Activated T-cell treated with anti-CD3 and anti-CD28 coated beads for 24 hours (primary cell): ENCODE measurements at regions not wholly inside any gene's neighbourhood (a gene's known extent, or its start where the extent isn't known, plus 50 kb on each side); places are given as distances from the start of the nearest gene placed in this dataset.

ENCODE experiments used
- DNase-seq: peaks from one replicate; pipeline ENCODE4 v3.0.0-alpha.2; 2020; ENCODE audit warnings: low read depth

DNA sequence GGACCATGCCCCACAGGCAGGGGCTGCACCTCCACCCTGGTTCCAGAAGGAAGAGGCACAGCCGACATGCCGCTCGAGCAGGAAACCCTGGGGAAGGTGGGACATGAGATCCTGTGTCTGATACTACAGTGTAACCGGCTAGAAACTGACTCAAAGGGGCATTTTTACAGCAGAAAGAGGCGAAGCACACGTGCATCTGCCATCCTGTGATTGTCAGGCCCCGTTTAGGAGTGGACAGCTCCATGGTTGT lies 62.7 kb downstream of the SIK1 start:
- no peak for DNase-seq

DNA sequence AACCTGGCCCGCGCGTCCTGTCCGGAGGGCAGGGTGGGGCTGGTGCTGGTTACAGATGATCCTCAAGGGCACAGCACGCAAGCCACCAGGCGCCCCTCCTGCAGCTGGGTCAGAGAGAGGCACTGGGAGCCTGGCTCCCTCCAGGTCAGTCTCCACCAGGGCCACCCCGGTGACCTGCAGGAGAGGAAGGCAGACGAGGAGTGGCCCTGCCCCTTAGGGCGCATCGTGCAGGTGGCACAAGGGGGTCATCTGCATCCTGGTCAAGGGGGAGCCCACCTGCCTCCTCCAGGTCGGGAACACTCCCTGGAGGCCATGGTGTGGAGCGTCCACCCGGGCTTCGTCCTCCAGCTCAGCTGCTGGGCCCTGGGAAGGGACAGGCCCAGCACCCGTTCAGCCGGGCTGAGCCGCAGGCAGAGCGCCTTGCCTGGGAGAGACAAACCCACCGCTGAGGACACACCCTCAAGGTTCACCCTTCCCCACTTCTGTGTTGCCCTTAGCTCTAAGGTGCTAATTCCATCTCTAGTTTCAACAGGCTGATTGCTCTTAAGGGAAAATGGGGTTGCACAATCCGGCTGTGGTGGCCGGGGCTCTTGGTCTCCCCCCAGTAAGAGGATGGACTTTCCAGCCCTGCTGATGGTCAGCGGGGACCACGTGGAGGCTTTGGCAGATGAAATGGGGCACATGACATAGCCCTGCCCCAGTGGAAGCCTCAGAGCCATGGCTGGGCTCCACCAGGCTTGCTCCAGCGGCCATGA lies 63.2 kb downstream of the SIK1 start:
- DNase-seq: no peak

DNA sequence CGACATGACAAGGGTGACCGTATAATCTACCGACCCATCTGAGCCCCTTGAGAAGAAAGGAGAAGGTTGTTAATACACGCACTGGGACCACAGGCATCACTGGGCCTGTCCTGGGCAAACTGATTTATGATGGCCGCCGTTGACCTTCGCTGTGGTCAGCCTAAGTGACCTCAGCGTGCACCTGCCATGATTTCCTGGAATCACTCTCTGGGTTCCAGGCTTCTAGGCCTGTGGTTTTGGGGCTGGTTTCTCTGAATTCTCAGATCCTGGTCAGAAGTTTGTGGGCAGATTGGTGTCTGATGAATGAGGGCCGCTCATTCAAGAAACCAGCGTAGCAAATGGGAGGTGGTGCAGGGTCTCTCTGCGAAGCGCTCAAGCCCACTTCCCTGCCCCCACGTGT lies 64.0 kb downstream of the SIK1 start:
- DNase-seq: no peak

- DNase-seq: peak; percentile 51
Observed at GRCh38 chr21:43362321-43362791, 64.6 kb downstream of the SIK1 start.

DNA sequence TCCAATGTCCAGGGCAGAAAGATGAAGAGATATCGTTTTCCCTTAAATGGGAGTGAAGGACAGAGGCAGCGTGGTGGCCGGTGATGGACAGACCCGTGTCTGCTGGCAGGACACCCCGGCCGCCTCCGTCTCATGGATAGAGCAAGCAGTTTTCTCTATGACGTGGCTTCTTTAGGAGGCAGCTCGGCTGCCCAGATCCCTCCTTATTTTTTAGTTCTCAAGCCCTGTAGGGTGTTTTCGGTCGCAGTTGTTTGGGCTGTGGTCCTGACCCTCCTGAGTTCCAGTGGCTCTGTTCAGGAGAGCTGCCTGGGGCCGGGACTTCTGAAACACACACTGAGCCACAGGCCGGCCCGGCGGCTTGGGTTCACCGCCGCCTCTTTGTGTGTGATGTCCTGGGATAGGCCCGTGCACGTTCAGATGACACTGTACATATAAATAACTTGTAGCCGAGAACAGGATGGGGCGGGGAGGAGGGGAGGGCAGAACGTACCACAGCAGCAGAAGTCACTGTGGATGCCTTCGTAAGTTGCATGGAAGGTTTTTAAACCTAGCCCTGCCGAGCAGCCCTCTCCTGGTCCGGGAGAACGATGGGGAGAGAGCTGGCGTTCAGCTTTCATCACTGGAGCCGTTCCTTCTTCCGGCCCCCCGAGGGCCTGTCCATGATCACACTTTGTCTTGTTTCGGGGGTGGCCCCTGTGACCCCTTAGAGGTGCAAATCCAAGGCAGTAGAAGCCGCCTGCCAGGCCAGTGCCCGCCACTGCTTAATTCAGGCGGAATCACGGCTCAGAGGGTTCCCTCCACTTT lies 65.2 kb downstream of the SIK1 start:
- DNase-seq: no peak

- no peak for DNase-seq
Observed at GRCh38 chr21:43361127-43361492, 65.8 kb downstream of the SIK1 start.

DNA sequence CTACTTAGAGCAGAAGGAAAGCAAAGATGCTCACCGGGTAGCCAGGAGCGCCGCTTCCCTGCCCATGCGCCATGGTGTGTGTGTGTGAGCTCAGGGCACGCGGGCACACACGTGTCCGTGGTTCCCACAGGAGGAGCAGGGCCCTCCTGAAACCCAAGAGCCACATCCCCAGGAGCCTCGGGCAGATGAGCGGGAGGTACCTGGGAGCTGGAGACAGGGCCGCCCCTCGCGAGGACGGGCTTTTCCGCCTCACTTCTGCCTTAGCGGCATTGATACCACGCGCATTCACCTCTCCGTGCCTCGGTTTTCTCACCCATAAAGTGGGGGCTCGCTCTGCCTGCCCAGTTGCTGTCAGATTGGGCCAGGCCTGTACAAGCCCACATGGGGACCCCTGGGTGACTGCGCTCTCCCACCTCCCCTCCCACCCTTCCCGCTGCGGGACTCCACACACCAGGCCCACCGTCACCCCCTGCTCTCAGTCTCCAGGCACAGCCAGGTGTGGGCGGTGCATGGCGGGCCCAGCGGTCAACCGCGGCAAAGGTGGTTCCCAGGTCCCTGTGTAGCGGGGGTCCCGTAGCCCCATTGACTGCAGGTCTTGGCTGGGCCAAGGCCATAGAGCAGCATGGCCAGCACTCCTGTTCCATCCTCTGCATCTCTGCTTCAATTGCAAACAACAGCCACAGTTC lies 66.3 kb downstream of the SIK1 start:
- DNase-seq: no peak

DNA sequence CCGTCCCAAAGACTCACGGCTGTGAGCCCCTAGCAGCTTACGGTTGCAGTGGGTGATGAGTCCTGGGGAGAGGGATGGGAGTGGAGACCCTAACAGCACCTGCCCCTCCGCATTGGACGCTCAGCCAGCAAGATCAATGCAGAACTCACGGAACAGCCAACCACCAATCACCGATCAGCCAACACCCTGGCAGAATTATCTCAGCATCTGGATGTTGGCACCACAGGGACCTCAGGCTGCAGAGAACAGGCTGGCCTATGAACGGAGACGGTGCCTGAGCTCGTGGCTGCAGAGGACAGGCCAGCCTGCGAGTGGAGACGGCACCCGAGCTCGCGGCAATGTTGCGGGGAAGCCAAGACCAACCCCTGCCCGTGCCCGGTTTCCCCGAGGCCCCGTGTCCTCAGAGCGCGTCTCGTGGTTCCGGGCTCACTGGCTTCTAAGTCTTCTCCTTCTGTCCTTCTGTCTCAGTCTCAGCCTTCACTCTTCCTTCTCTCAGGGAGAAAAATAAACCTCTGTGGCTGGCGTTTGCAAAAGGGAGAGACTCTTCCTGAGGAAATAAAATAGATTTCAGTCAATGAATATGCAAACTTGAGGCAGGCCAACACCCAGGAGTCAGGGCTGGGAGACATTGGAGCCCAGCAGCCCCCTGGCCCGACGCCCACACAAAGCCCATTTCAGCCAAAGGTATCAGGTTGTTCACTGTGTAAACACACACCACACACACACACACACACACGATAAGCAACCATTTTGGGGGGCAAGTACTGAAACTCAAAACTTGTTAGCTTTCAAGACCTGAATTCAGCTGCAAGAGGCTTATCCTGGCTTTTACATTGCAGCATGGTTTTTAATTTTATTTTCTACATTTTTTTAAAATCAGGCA lies 67.8 kb downstream of the SIK1 start:
- DNase-seq: no peak

GRCh38 chr21:43357715-43358430 lies 69.1 kb downstream of the SIK1 start:
- no peak for DNase-seq

GRCh38 chr21:43355925-43356289 lies 71.0 kb downstream of the SIK1 start:
- DNase-seq: no peak

- no peak for DNase-seq
Observed at GRCh38 chr21:43355266-43355924, 71.5 kb downstream of the SIK1 start.

GRCh38 chr21:43354666-43355065 lies 72.3 kb downstream of the SIK1 start:
- DNase-seq: no peak

GRCh38 chr21:43354026-43354420 lies 72.9 kb downstream of the SIK1 start:
- no peak for DNase-seq

DNA sequence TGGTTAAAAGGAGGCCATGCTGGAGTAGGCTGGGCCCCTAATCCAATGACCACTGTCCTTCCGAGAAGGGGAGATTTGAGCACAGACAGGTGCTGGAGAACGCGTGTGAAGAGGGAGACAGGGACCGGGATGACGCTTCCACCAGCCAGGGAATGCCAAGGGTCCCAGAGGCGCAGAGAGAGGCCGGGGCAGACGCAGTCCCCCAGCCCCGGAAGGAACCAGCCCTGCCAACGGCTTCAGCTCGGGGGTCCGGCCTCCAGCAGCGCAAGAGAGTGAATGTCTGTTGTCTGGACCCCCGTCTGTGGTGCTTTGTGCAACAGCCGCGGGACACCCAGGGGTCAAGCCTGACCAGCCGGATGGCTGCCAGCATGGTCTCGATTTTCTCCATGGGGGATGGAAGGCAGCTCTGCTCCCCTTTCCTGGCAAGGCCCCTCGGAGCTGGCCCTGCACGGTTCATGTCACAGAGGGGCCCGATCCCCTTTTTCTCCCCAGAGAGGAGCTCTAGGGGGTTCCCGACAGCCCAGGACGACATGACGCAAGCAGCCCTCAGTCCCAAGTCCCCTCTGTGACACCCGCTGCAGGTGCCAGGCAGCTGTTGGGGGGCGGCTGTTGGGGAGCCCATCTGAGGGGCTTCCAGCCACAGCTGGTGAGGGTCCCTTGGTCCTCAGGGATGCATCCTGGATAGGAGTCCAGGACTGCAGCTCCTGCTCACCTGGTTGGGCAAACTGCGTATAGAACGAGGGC lies 73.5 kb downstream of the SIK1 start:
- no peak for DNase-seq

DNA sequence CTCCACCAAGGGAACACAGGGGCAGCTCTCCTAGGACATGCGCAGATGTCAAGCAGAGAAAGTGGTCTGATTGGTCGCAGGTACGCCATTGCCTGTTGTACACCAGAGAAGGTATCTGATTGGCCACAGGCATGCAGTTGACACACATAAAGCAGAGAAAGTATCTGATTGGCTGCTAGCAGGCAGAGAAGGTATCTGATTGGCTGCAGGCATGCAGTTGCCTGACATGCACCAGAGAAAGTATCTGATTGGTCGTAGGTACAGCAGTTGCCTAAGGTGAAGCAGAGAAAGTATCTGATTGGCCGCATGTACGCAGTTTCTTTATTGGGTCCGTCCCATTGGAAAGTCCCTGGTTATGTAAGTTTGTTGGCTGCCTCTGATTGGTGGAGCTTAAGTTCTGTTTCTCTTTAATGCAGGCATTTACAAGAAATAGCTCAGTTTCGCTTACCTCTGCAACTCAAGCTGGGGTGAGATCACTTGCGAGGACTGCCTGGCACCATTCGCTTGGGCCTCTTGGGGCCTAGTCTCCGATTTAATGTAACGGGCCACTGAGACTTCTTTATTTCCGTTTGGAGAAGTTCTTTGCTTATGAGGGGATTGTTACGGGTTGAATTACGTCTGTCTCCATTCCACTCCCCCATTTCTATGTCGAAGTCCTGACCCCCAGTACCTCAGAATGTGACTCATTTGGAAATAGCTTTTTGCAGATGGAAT lies 74.2 kb downstream of the SIK1 start:
- DNase-seq: no peak

DNA sequence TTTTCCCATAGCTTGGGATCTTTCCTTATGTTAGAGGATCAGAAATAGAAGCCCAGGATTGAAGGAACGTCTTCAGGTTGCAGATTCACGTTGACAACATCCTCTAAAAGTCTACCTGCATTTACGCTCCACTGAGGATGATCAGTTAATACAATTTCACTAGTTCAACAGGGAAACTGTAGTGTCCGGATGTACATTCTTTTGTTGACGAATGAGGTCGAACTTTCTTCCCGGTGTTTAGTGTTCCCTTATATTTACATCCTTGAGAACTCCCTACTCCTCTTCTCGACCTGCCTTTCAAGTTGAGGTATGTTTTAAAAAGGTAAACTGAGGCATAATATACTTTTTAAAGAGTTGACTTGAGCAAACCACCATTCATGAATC lies 74.8 kb downstream of the SIK1 start:
- DNase-seq: no peak

DNA sequence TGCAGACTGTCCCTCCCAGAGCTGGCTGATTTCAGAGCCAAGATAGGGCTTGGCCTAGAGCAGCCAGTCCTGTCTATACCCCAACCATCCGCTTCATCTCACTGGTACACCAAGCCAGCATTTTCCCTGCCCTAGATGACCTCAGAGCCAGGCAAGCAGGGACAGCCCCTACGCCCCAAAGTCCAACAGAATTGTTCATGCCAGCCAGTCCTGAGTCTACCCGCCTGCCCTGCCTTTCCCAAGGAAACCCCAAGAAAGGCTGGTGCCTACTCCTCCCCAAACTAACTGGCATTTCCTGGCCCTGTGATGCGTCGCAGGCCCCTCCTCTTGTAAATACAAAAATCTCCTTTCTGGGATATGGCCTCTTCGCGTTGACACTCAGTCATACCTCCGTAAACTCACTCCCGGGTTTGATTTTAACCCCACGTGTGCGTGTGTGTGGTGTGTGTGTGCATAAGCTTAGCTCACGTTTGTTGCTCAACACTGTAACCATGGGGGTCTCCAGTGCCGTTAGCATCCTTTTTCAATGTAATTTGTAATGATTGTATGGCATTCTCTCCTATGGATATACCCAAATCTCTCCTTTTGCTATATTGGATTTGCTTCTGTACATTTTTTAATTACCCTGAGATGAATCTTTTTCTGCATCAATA lies 75.3 kb downstream of the SIK1 start:
- DNase-seq: no peak

- DNase-seq: no peak
Observed at GRCh38 chr21:43349644-43350043, 77.3 kb downstream of the SIK1 start.

- DNase-seq: no peak
Observed at GRCh38 chr21:43348801-43349261, 78.1 kb downstream of the SIK1 start.
